OCI-LY1 (cell line): ENCODE measurements at regions not wholly inside any gene's neighbourhood (a gene's known extent, or its start where the extent isn't known, plus 50 kb on each side); places are given as distances from the start of the nearest gene placed in this dataset.

Source experiments
- EZH2 ChIP-seq: fragments of 200-600 bp; sonication (generic), shearing (Covaris generic); IDR thresholded peaks from 2 replicates; pipeline ENCODE4 v1.8.0; 2017; ENCODE audit warnings: borderline replicate concordance, mixed run types, mild to moderate bottlenecking, antibody characterized with exemption, low read length, moderate library complexity, mixed read lengths
- TF ChIP-seq, protein P1 (sequence below): fragments of 200-600 bp; sonication (generic), shearing (Covaris generic); IDR thresholded peaks from 2 replicates; pipeline ENCODE4 v1.5.1; 2017; ENCODE audit warnings: mild to moderate bottlenecking, antibody characterized with exemption, low read length, moderate library complexity, mixed read lengths

GRCh38 chr6:43941174-43941573 is 171.2 kb downstream of the VEGFA start:
- TF ChIP-seq, protein P1, sequence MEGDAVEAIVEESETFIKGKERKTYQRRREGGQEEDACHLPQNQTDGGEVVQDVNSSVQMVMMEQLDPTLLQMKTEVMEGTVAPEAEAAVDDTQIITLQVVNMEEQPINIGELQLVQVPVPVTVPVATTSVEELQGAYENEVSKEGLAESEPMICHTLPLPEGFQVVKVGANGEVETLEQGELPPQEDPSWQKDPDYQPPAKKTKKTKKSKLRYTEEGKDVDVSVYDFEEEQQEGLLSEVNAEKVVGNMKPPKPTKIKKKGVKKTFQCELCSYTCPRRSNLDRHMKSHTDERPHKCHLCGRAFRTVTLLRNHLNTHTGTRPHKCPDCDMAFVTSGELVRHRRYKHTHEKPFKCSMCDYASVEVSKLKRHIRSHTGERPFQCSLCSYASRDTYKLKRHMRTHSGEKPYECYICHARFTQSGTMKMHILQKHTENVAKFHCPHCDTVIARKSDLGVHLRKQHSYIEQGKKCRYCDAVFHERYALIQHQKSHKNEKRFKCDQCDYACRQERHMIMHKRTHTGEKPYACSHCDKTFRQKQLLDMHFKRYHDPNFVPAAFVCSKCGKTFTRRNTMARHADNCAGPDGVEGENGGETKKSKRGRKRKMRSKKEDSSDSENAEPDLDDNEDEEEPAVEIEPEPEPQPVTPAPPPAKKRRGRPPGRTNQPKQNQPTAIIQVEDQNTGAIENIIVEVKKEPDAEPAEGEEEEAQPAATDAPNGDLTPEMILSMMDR = no peak
- no peak for TF ChIP-seq EZH2
